ENCODE measurements at regions not wholly inside any gene's neighbourhood (a gene's known extent, or its start where the extent isn't known, plus 50 kb on each side); places are given as distances from the start of the nearest gene placed in this dataset.

DNA sequence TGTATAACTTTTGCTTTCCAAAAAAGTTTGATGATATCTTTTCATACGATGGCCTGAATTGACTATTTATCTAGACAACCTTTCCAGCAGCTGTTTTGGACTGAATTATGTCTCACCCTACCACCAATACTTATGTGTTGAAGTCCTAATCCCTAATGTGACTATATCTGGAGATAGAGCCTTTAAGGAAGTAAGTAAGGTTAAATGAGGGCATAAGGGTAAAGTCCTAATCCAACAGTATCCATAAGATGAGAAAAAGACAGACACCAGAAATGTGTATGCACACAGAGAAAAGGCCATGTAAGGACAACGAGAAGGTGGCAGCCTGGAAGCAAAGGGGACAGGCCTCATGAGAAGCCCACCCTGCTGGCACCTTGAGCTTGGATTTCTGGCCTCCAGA lies 86.6 kb upstream of the PPARGC1A start:
- TF ChIP-seq, protein P1, sequence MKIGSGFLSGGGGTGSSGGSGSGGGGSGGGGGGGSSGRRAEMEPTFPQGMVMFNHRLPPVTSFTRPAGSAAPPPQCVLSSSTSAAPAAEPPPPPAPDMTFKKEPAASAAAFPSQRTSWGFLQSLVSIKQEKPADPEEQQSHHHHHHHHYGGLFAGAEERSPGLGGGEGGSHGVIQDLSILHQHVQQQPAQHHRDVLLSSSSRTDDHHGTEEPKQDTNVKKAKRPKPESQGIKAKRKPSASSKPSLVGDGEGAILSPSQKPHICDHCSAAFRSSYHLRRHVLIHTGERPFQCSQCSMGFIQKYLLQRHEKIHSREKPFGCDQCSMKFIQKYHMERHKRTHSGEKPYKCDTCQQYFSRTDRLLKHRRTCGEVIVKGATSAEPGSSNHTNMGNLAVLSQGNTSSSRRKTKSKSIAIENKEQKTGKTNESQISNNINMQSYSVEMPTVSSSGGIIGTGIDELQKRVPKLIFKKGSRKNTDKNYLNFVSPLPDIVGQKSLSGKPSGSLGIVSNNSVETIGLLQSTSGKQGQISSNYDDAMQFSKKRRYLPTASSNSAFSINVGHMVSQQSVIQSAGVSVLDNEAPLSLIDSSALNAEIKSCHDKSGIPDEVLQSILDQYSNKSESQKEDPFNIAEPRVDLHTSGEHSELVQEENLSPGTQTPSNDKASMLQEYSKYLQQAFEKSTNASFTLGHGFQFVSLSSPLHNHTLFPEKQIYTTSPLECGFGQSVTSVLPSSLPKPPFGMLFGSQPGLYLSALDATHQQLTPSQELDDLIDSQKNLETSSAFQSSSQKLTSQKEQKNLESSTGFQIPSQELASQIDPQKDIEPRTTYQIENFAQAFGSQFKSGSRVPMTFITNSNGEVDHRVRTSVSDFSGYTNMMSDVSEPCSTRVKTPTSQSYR (CRISPR knock-in tag; IDR thresholded peaks at IDR 0.05) = no peak
- TF ChIP-seq, protein P2, sequence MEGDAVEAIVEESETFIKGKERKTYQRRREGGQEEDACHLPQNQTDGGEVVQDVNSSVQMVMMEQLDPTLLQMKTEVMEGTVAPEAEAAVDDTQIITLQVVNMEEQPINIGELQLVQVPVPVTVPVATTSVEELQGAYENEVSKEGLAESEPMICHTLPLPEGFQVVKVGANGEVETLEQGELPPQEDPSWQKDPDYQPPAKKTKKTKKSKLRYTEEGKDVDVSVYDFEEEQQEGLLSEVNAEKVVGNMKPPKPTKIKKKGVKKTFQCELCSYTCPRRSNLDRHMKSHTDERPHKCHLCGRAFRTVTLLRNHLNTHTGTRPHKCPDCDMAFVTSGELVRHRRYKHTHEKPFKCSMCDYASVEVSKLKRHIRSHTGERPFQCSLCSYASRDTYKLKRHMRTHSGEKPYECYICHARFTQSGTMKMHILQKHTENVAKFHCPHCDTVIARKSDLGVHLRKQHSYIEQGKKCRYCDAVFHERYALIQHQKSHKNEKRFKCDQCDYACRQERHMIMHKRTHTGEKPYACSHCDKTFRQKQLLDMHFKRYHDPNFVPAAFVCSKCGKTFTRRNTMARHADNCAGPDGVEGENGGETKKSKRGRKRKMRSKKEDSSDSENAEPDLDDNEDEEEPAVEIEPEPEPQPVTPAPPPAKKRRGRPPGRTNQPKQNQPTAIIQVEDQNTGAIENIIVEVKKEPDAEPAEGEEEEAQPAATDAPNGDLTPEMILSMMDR (IDR thresholded peaks at IDR 0.05) = no peak
- TF ChIP-seq CREB1 (CRISPR knock-in tag; IDR thresholded peaks at IDR 0.05) (no peak), IRF2 (CRISPR knock-in tag; IDR thresholded peaks at IDR 0.05; ENCODE audit: borderline replicate concordance, low read depth) (no peak), USF2 (CRISPR knock-in tag; IDR thresholded peaks at IDR 0.05) (no peak), SMAD3 (CRISPR knock-in tag; IDR thresholded peaks at IDR 0.05; ENCODE audit: borderline replicate concordance) (no peak), HMGA2 (CRISPR knock-in tag; IDR thresholded peaks at IDR 0.05) (no peak), JUN (CRISPR knock-in tag; IDR thresholded peaks at IDR 0.05) (no peak), SP1 (CRISPR knock-in tag; conservative IDR thresholded peaks at IDR 0.05) (no peak)
